RWPE2 (cell line): ENCODE measurements at regions not wholly inside any gene's neighbourhood (a gene's known extent, or its start where the extent isn't known, plus 50 kb on each side); places are given as distances from the start of the nearest gene placed in this dataset.
"Not testable (repeated sequence)": the region's sequence is repeated elsewhere in the genome, so short reads cannot be mapped to it uniquely, and the experiment has no call there.

Experiments
- ATAC-seq: fragments of 200-7000 bp; cut with Tn5 transposase; 3 replicates; pipeline ENCODE4 v1.9.1; 2021; ENCODE audit warnings: low read depth
- DNase-seq: peaks from one replicate; pipeline ENCODE4 v3.0.0-alpha.2; 2020; ENCODE audit warnings: low spot score
- H3K27ac ChIP-seq: fragments of 450-650 bp; 2 replicates; pipeline ENCODE4 v1.5.1; 2017; ENCODE audit warnings: mild to moderate bottlenecking; ENCODE audit not compliant: poor library complexity, severe bottlenecking
- H3K27me3 ChIP-seq: fragments of 250-450 bp; sonication (Bioruptor Pico); 2 replicates; pipeline ENCODE4 v1.5.1; 2021; ENCODE audit warnings: mild to moderate bottlenecking, moderate library complexity; ENCODE audit not compliant: insufficient read depth, poor library complexity, severe bottlenecking
- H3K36me3 ChIP-seq: fragments of 250-450 bp; sonication (Bioruptor Pico); 2 replicates; pipeline ENCODE4 v1.5.1; 2020; ENCODE audit warnings: low read depth, mild to moderate bottlenecking, moderate library complexity
- H3K4me1 ChIP-seq: fragments of 250-450 bp; sonication (Bioruptor Pico); 2 replicates; pipeline ENCODE4 v1.5.1; 2021; ENCODE audit warnings: mild to moderate bottlenecking, moderate library complexity; ENCODE audit not compliant: insufficient read depth, poor library complexity, severe bottlenecking
- H3K4me3 ChIP-seq: fragments of 250-450 bp; sonication (Bioruptor Pico); 2 replicates; pipeline ENCODE4 v1.5.1; 2021; ENCODE audit warnings: mild to moderate bottlenecking, moderate library complexity; ENCODE audit not compliant: severe bottlenecking
- H3K9me3 ChIP-seq: fragments of 250-450 bp; sonication (Bioruptor Pico); 2 replicates; pipeline ENCODE4 v1.5.1; 2021; ENCODE audit warnings: mild to moderate bottlenecking, moderate library complexity; ENCODE audit not compliant: severe bottlenecking
- TF ChIP-seq, protein P1 (sequence below): fragments of 450-650 bp; IDR thresholded peaks from one replicate; pipeline ENCODE4 v1.5.1; 2017; ENCODE audit warnings: mild to moderate bottlenecking, moderate library complexity; ENCODE audit not compliant: poor library complexity, severe bottlenecking

DNA sequence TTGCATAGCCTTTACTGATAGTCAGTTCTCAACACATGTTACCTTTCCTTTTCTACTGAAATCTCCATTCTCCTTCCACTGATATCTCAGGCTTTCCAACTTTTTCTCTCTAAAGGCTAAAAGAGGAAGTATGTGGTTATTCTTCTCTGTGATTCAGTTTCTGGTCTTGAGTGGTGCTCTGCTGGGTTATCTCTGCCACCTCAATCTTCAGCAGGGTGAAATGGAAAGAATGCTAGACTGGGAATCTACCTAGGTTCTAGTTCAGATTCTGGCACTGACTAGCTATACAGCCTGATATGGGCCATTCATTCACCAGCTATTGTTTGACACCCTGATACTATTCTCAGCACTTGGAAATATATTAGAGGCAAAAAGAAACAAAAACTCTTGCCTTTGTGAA, 124.9 kb upstream of the GRIA1 start:
- DNase-seq, result no peak
- no peak for ATAC-seq
- no peaks in the 10 kb centered on the region for H3K9me3 ChIP-seq
- no peak overlapping the region for H3K27ac ChIP-seq
- H3K27me3 ChIP-seq, result no peaks in the 10 kb centered on the region
- no peaks in the 10 kb centered on the region for H3K36me3 ChIP-seq
- TF ChIP-seq, protein P1, sequence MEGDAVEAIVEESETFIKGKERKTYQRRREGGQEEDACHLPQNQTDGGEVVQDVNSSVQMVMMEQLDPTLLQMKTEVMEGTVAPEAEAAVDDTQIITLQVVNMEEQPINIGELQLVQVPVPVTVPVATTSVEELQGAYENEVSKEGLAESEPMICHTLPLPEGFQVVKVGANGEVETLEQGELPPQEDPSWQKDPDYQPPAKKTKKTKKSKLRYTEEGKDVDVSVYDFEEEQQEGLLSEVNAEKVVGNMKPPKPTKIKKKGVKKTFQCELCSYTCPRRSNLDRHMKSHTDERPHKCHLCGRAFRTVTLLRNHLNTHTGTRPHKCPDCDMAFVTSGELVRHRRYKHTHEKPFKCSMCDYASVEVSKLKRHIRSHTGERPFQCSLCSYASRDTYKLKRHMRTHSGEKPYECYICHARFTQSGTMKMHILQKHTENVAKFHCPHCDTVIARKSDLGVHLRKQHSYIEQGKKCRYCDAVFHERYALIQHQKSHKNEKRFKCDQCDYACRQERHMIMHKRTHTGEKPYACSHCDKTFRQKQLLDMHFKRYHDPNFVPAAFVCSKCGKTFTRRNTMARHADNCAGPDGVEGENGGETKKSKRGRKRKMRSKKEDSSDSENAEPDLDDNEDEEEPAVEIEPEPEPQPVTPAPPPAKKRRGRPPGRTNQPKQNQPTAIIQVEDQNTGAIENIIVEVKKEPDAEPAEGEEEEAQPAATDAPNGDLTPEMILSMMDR, result no peak
- H3K4me1 ChIP-seq, result peaks cover 5% of the 10 kb centered on the region
- no peak overlapping the region for H3K4me3 ChIP-seq

DNA sequence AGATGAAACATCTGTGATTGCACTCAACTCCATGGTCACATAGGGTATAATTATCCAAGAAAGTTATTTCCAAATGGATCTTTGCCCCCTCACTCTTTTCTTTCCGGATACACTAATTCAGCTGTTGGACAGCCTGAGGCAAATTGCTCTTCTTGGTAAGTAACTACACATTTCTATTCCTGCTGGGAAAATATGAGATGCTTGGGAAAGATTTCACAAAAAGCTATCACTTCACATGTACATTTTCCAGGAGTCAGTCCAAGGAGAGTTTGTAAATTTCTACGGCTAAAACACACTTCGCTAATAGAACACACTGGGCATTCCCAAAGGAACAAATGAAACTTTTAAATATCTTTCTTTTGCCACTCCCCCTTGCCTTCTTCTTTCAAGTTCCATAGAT, 123.0 kb upstream of the GRIA1 start:
- no peak overlapping the region for H3K4me3 ChIP-seq
- ATAC-seq (no peak), DNase-seq (no peak)
- no peak overlapping the region for H3K27ac ChIP-seq
- H3K9me3 ChIP-seq, result no peaks in the 10 kb centered on the region
- no peaks in the 10 kb centered on the region for H3K27me3 ChIP-seq
- TF ChIP-seq, protein P1, result no peak
- no peaks in the 10 kb centered on the region for H3K36me3 ChIP-seq
- H3K4me1 ChIP-seq, result peaks cover 5% of the 10 kb centered on the region

DNA sequence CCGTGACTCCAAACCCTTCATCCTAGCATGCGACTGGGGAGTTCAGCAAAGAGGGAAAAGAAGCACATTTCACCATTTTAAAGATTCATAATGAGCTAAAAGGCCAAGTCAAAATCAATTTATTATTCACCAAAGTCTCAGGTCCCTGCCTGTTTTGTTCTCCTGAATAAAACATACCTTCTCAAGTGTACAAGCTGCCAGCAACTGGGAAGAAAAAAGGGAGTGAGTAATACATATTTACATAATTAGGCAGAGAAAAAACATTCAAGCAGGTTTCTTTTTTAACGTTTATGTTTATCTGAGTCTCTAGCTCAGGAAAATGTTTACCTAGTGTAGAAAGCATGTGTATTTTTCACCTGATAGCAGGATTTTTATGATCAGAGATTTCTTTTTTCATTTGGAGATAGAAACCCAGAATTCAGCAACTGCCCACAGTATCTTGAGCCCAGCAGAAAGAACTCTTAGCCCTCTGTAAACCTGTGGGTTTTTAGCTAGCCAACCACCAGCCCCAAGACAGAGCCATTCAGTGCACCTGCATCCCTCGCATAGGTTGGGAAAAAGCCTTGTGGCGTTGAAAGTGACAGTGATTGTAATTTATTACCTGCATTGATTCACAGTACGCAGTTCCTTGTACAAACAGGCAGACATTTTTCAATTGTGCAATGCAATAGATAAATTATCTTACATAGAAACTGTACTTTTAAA, 117.9 kb upstream of the GRIA1 start:
- no peaks in the 10 kb centered on the region for H3K4me1 ChIP-seq
- H3K27ac ChIP-seq, result no peak overlapping the region
- no peak for DNase-seq
- no peaks in the 10 kb centered on the region for H3K27me3 ChIP-seq
- H3K4me3 ChIP-seq, result no peak overlapping the region
- ATAC-seq, result peak; percentile 72
- TF ChIP-seq, protein P1, result no peak
- H3K36me3 ChIP-seq, result no peaks in the 10 kb centered on the region
- no peaks in the 10 kb centered on the region for H3K9me3 ChIP-seq

DNA sequence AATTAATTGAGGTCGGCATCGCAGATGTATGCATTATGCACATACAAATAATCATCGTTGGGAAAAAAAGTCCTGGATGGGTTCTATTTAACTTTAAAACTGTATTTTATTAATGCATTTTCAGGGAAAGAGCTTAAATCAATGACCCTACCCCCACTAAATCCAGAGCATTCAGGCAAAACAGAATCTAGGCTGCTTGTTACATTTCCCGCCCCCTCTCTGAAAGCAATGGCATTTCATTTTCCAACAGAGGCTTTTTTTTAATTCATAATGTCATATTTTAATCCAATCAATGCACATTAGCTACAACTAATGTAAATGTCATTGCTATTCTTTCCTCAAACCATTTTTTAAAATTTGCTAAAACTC, 117.4 kb upstream of the GRIA1 start:
- ATAC-seq, result no peak
- H3K4me3 ChIP-seq, result no peak overlapping the region
- TF ChIP-seq, protein P1, result no peak
- H3K9me3 ChIP-seq, result no peaks in the 10 kb centered on the region
- no peaks in the 10 kb centered on the region for H3K27me3 ChIP-seq
- DNase-seq, result no peak
- H3K4me1 ChIP-seq, result no peaks in the 10 kb centered on the region
- H3K27ac ChIP-seq, result no peak overlapping the region
- no peaks in the 10 kb centered on the region for H3K36me3 ChIP-seq

DNA sequence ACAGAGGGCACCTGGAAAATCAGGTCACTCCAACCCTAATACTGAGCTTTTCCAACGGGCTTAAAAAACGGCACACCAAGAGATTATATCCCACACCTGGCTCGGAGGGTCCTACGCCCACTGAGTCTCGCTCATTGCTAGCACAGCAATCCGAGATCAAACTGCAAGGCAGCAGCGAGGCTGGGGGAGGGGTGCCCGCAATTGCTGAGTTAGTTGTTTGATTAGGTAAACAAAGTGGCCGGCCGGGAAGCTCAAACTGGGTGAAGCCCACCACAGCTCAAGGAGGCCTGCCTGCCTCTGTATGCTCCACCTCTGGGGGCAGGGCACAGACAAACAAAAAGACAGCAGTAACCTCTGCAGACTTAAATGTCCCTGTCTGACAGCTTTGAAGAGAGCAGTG, 108.8 kb upstream of the GRIA1 start:
- DNase-seq, H3K4me3 ChIP-seq, ATAC-seq, H3K36me3 ChIP-seq, H3K9me3 ChIP-seq, H3K27me3 ChIP-seq, H3K4me1 ChIP-seq, H3K27ac ChIP-seq: not testable (repeated sequence)
